Activated naive CD4-positive, alpha-beta T cell treated with anti-CD3 and anti-CD28 coated beads for 36 hours (primary cell): ENCODE measurements at regions not wholly inside any gene's neighbourhood (a gene's known extent, or its start where the extent isn't known, plus 50 kb on each side); places are given as distances from the start of the nearest gene placed in this dataset.

Experiments used
- CTCF ChIA-PET: fragments of 350-600 bp; sonication (Branson Sonifier 250); formaldehyde crosslinking; loops from one replicate; lab custom pipeline; 2021; ENCODE audit warnings: antibody characterized with exemption; lab: Charles Lee
- DNase-seq: peaks from one replicate; pipeline ENCODE4 v3.0.0-alpha.2; 2020
- H3K27ac Mint-ChIP-seq: one replicate; pipeline ENCODE4 v1.8.0; 2021; ENCODE audit warnings: mild to moderate bottlenecking, mixed read lengths
- H3K27me3 Mint-ChIP-seq: one replicate; pipeline ENCODE4 v1.8.0; 2021; ENCODE audit warnings: low read depth, mixed read lengths
- H3K36me3 Mint-ChIP-seq: one replicate; pipeline ENCODE4 v1.8.0; 2021; ENCODE audit warnings: low read depth, mixed read lengths
- H3K4me1 Mint-ChIP-seq: one replicate; pipeline ENCODE4 v1.8.0; 2021; ENCODE audit warnings: low read depth, mixed read lengths
- H3K4me3 Mint-ChIP-seq: one replicate; pipeline ENCODE4 v1.8.0; 2021; ENCODE audit warnings: mild to moderate bottlenecking, moderate library complexity, mixed read lengths
- H3K9me3 Mint-ChIP-seq: one replicate; pipeline ENCODE4 v1.8.0; 2021; ENCODE audit warnings: mixed read lengths
- intact Hi-C: fragments of 100-400 bp; cut with micrococcal nuclease; formaldehyde crosslinking; loops from one replicate; pipeline ENCODE4 v1.15.1; 2023

- Mint-ChIP-seq H3K27me3 (no peaks in the 10 kb centered on the region), H3K4me3 (no peak overlapping the region), H3K9me3 (peaks cover 19% of the 10 kb centered on the region), H3K36me3 (no peaks in the 10 kb centered on the region), H3K27ac (no peak overlapping the region), H3K4me1 (no peaks in the 10 kb centered on the region)
- CTCF ChIA-PET: no interaction called here
- intact Hi-C loops: no loop called here
- no peak for DNase-seq
Measured at GRCh38 chr11:97740801-97741151, 1280.0 kb upstream of the CNTN5 start.

GRCh38 chr11:97742717-97743116, 1278.0 kb upstream of the CNTN5 start:
- intact Hi-C loops: no loop called here
- CTCF ChIA-PET: no interaction called here
- Mint-ChIP-seq H3K27ac (no peak overlapping the region), H3K4me3 (no peak overlapping the region), H3K27me3 (no peaks in the 10 kb centered on the region), H3K4me1 (no peaks in the 10 kb centered on the region), H3K36me3 (no peaks in the 10 kb centered on the region), H3K9me3 (peaks cover 13% of the 10 kb centered on the region)
- DNase-seq: no peak

- peaks cover 10% of the 10 kb centered on the region for H3K9me3 Mint-ChIP-seq
- no peak for DNase-seq
- no peaks in the 10 kb centered on the region for H3K36me3 Mint-ChIP-seq
- no peaks in the 10 kb centered on the region for H3K27me3 Mint-ChIP-seq
- intact Hi-C loops: no loop called here
- H3K4me1 Mint-ChIP-seq: no peaks in the 10 kb centered on the region
- no peak overlapping the region for H3K27ac Mint-ChIP-seq
- no peak overlapping the region for H3K4me3 Mint-ChIP-seq
- CTCF ChIA-PET: no interaction called here
Measured at GRCh38 chr11:97743205-97743742, 1277.5 kb upstream of the CNTN5 start.

GRCh38 chr11:97745515-97746050, 1275.2 kb upstream of the CNTN5 start:
- intact Hi-C loops: no loop called here
- Mint-ChIP-seq H3K36me3 (no peaks in the 10 kb centered on the region), H3K4me3 (no peak overlapping the region)

GRCh38 chr11:97746818-97747217, 1273.9 kb upstream of the CNTN5 start:
- intact Hi-C loops: no loop called here
- H3K4me3 Mint-ChIP-seq: no peak overlapping the region
- peaks cover 4% of the 10 kb centered on the region for H3K9me3 Mint-ChIP-seq
- CTCF ChIA-PET: no interaction called here
- H3K4me1 Mint-ChIP-seq: no peaks in the 10 kb centered on the region
- H3K36me3 Mint-ChIP-seq: no peaks in the 10 kb centered on the region
- H3K27me3 Mint-ChIP-seq: no peaks in the 10 kb centered on the region
- no peak for DNase-seq
- no peak overlapping the region for H3K27ac Mint-ChIP-seq

More at GRCh38 chr11:97745515-97746050, 1275.2 kb upstream of the CNTN5 start:
- Mint-ChIP-seq H3K9me3 (peaks cover 4% of the 10 kb centered on the region), H3K27ac (no peak overlapping the region), H3K27me3 (no peaks in the 10 kb centered on the region), H3K4me1 (no peaks in the 10 kb centered on the region)
- CTCF ChIA-PET: no interaction called here
- no peak for DNase-seq

DNA sequence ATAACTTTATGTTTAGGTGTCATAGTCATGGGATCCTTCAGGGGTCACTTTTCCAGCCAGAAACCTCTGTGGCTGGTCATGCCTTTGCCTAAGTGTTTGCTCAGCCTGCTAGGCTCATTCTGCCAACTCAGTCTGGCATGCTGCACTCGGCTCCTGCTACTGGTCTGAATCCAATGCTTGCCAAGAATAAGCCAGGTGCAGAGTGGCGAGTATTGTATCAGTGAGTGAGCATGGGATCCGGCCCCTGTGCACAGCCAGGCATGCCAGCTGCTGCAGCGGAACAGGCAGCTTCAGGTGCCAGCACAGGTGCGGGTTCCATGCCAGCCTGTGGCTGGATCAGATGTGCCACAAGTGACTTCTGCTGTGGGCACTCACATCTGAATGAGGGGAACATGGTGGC, 1269.3 kb upstream of the CNTN5 start:
- DNase-seq: no peak
- Mint-ChIP-seq H3K9me3 (peaks cover 2% of the 10 kb centered on the region), H3K36me3 (no peaks in the 10 kb centered on the region), H3K4me1 (no peaks in the 10 kb centered on the region), H3K27me3 (no peaks in the 10 kb centered on the region), H3K27ac (no peak overlapping the region), H3K4me3 (no peak overlapping the region)
- CTCF ChIA-PET: no interaction called here
- intact Hi-C loops: no loop called here

DNA sequence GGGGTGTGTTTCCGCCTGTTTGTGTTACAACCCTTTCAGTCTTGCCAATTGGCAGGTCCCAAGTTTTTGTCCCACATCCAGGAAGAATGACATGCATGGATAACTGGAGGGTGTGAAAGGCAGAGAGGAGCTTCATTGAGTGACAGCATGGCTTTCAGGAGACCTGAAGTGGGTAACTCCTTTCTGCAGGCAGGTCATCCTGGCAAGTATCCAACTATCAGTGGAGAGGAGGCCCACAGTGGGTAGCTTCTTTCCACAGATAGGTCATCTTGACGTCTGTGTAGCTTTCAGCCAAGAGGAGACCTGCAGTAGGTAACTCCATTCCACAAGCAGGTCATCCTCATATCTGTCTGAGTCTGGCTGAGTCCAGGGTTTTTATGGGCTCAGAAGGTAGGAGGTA, 1268.8 kb upstream of the CNTN5 start:
- no peaks in the 10 kb centered on the region for H3K4me1 Mint-ChIP-seq
- H3K27ac Mint-ChIP-seq: no peak overlapping the region
- CTCF ChIA-PET: no interaction called here
- no peak overlapping the region for H3K4me3 Mint-ChIP-seq
- no peaks in the 10 kb centered on the region for H3K36me3 Mint-ChIP-seq
- peaks cover 4% of the 10 kb centered on the region for H3K9me3 Mint-ChIP-seq
- no peak for DNase-seq
- intact Hi-C loops: no loop called here
- no peaks in the 10 kb centered on the region for H3K27me3 Mint-ChIP-seq

DNA sequence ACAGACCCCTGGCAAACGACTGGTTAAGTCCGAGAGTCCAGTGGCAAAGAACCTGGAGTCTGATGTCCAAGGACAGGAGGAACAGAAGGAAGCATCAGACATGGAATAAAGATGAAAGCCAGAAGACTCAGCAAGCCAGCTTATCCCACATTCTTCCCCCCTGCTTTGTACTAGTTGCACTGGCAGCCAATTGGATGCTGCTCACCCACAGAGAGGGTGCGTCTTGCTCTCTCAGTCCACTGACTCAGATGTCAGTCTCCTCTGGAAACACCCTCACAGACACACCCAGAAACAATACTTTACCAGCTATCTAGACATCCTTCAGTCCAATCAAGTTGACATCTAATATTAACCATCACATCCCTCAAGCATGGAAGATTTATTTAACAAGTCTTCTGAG, 1265.8 kb upstream of the CNTN5 start:
- Mint-ChIP-seq H3K36me3 (no peaks in the 10 kb centered on the region), H3K27ac (no peak overlapping the region), H3K9me3 (peaks cover 4% of the 10 kb centered on the region), H3K4me1 (no peaks in the 10 kb centered on the region), H3K27me3 (no peaks in the 10 kb centered on the region), H3K4me3 (no peak overlapping the region)
- DNase-seq: no peak
- intact Hi-C loops: no loop called here
- CTCF ChIA-PET: no interaction called here

GRCh38 chr11:97756571-97757335, 1264.0 kb upstream of the CNTN5 start:
- CTCF ChIA-PET: no interaction called here
- no peaks in the 10 kb centered on the region for H3K4me1 Mint-ChIP-seq
- no peak overlapping the region for H3K27ac Mint-ChIP-seq
- H3K27me3 Mint-ChIP-seq: no peaks in the 10 kb centered on the region
- H3K4me3 Mint-ChIP-seq: no peak overlapping the region
- intact Hi-C loops: no loop called here
- no peaks in the 10 kb centered on the region for H3K36me3 Mint-ChIP-seq
- H3K9me3 Mint-ChIP-seq: peaks cover 4% of the 10 kb centered on the region
- no peak for DNase-seq

GRCh38 chr11:97761175-97761574, 1259.6 kb upstream of the CNTN5 start:
- no peak for DNase-seq
- no peaks in the 10 kb centered on the region for H3K4me1 Mint-ChIP-seq
- H3K27me3 Mint-ChIP-seq: no peaks in the 10 kb centered on the region
- CTCF ChIA-PET: no interaction called here
- peaks cover 3% of the 10 kb centered on the region for H3K9me3 Mint-ChIP-seq
- H3K36me3 Mint-ChIP-seq: no peaks in the 10 kb centered on the region
- no peak overlapping the region for H3K27ac Mint-ChIP-seq
- H3K4me3 Mint-ChIP-seq: no peak overlapping the region
- intact Hi-C loops: no loop called here

- Mint-ChIP-seq H3K4me1 (no peaks in the 10 kb centered on the region), H3K4me3 (no peak overlapping the region), H3K9me3 (peaks cover 5% of the 10 kb centered on the region), H3K27me3 (no peaks in the 10 kb centered on the region), H3K36me3 (no peaks in the 10 kb centered on the region), H3K27ac (no peak overlapping the region)
- DNase-seq: no peak
- intact Hi-C loops: no loop called here
- CTCF ChIA-PET: no interaction called here
Measured at GRCh38 chr11:97764193-97764592, 1256.6 kb upstream of the CNTN5 start.

GRCh38 chr11:97764605-97765004, 1256.1 kb upstream of the CNTN5 start:
- Mint-ChIP-seq H3K4me1 (no peaks in the 10 kb centered on the region), H3K27me3 (no peaks in the 10 kb centered on the region), H3K27ac (no peak overlapping the region), H3K4me3 (no peak overlapping the region), H3K36me3 (no peaks in the 10 kb centered on the region), H3K9me3 (peaks cover 5% of the 10 kb centered on the region)
- CTCF ChIA-PET: no interaction called here
- DNase-seq: no peak
- intact Hi-C loops: no loop called here

DNA sequence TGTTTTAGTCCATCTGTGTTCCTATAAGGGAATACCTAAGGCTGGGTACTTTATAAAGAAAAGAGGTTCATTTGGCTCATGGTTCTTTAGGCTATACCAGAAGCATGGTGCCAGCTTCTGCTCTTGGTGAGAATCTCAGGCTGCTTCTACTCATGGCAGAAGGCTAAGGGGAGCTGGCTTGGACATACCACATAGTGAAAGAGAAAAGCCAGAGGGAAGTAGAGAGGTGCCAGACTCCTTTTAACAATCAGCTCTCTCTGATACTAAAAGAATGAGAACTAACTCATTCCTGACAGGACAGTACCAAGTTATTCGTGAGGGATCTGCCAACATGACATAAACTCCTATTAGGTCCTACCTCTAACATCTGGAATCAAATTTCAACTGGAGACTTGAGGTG, 1250.2 kb upstream of the CNTN5 start:
- Mint-ChIP-seq H3K4me1 (no peaks in the 10 kb centered on the region), H3K4me3 (no peak overlapping the region), H3K9me3 (peaks cover 6% of the 10 kb centered on the region), H3K27ac (no peak overlapping the region), H3K36me3 (no peaks in the 10 kb centered on the region), H3K27me3 (no peaks in the 10 kb centered on the region)
- intact Hi-C loops: no loop called here
- CTCF ChIA-PET: no interaction called here
- DNase-seq: no peak
